Muscle of arm (tissue), 1 donor: ENCODE measurements at regions not wholly inside any gene's neighbourhood (a gene's known extent, or its start where the extent isn't known, plus 50 kb on each side); places are given as distances from the start of the nearest gene placed in this dataset.
"Not testable (repeated sequence)": the region's sequence is repeated elsewhere in the genome, so short reads cannot be mapped to it uniquely, and the experiment has no call there.

Experiments used
- DNase-seq: peaks from one replicate; pipeline ENCODE4 v3.0.0-alpha.2; 2013

- DNase-seq: no peak
These were observed 453.3 kb downstream of the C12orf50 start for GRCh38 chr12:87575906-87576305.

- DNase-seq: not testable (repeated sequence)
These were observed 462.3 kb downstream of the C12orf50 start for GRCh38 chr12:87566918-87567317.

- DNase-seq: no peak
These were observed 472.2 kb downstream of the C12orf50 start for GRCh38 chr12:87556985-87557384.

GRCh38 chr12:87531213-87531612 lies 498.0 kb downstream of the C12orf50 start:
- not testable (repeated sequence) for DNase-seq

GRCh38 chr12:87529413-87529812 lies 499.8 kb downstream of the C12orf50 start:
- peak; percentile 7 for DNase-seq

GRCh38 chr12:87520968-87521367 lies 508.2 kb downstream of the C12orf50 start:
- no peak for DNase-seq

GRCh38 chr12:87518481-87518880 lies 510.7 kb downstream of the C12orf50 start:
- DNase-seq: no peak

- no peak for DNase-seq
These were observed 511.2 kb downstream of the C12orf50 start for GRCh38 chr12:87518036-87518435.

- no peak for DNase-seq
These were observed 515.5 kb downstream of the C12orf50 start for GRCh38 chr12:87513536-87514280.

GRCh38 chr12:87511371-87511770 lies 517.8 kb downstream of the C12orf50 start:
- DNase-seq: no peak

- no peak for DNase-seq
These were observed 519.9 kb downstream of the C12orf50 start for GRCh38 chr12:87509237-87509820.

- no peak for DNase-seq
These were observed 537.6 kb downstream of the C12orf50 start for GRCh38 chr12:87491598-87491997.

GRCh38 chr12:87491089-87491488 lies 538.1 kb downstream of the C12orf50 start:
- no peak for DNase-seq

- DNase-seq: no peak
These were observed 559.9 kb downstream of the C12orf50 start for GRCh38 chr12:87469295-87469694.

GRCh38 chr12:87467936-87468335 lies 561.3 kb downstream of the C12orf50 start:
- no peak for DNase-seq

- no peak for DNase-seq
These were observed 564.6 kb downstream of the C12orf50 start for GRCh38 chr12:87464565-87464964.

GRCh38 chr12:87444039-87444438 lies 585.2 kb downstream of the C12orf50 start:
- no peak for DNase-seq

- DNase-seq: no peak
These were observed 587.7 kb downstream of the C12orf50 start for GRCh38 chr12:87441511-87441910.

GRCh38 chr12:87439990-87440827 lies 589.0 kb downstream of the C12orf50 start:
- DNase-seq: no peak

GRCh38 chr12:87430444-87430843 lies 598.8 kb downstream of the C12orf50 start:
- DNase-seq: no peak

GRCh38 chr12:87428701-87429277 lies 600.4 kb downstream of the C12orf50 start:
- no peak for DNase-seq

GRCh38 chr12:87427770-87428169 lies 601.4 kb downstream of the C12orf50 start:
- no peak for DNase-seq
